HG03342 (cell line): ENCODE measurements at regions not wholly inside any gene's neighbourhood (a gene's known extent, or its start where the extent isn't known, plus 50 kb on each side); places are given as distances from the start of the nearest gene placed in this dataset.

Experiments used
- ATAC-seq: cut with Tn5 transposase; IDR thresholded peaks from one replicate; pipeline ENCODE4 v1.9.1; 2021; ENCODE audit warnings: mild to moderate bottlenecking, moderate library complexity; ENCODE audit not compliant: unreplicated experiment

- no peak for ATAC-seq
Observed at GRCh38 chr15:91710080-91710698, 143.3 kb upstream of the SLCO3A1 start.

GRCh38 chr15:91711384-91712033, 142.0 kb upstream of the SLCO3A1 start:
- no peak for ATAC-seq

GRCh38 chr15:91712286-91712685, 141.2 kb upstream of the SLCO3A1 start:
- ATAC-seq = no peak

- ATAC-seq = no peak
Observed at GRCh38 chr15:91716536-91716935, 137.0 kb upstream of the SLCO3A1 start.

- ATAC-seq = no peak
Observed at GRCh38 chr15:91717811-91718210, 135.7 kb upstream of the SLCO3A1 start.

GRCh38 chr15:91723959-91724358, 129.5 kb upstream of the SLCO3A1 start:
- ATAC-seq = no peak

GRCh38 chr15:91733661-91734060, 119.8 kb upstream of the SLCO3A1 start:
- no peak for ATAC-seq

GRCh38 chr15:91737151-91737818, 116.2 kb upstream of the SLCO3A1 start:
- ATAC-seq = no peak

GRCh38 chr15:91741986-91742385, 111.5 kb upstream of the SLCO3A1 start:
- ATAC-seq = no peak

GRCh38 chr15:91751611-91752010, 101.9 kb upstream of the SLCO3A1 start:
- ATAC-seq = no peak

GRCh38 chr15:91752081-91752785, 101.3 kb upstream of the SLCO3A1 start:
- ATAC-seq = no peak

GRCh38 chr15:91759560-91759959, 93.9 kb upstream of the SLCO3A1 start:
- ATAC-seq = no peak

- no peak for ATAC-seq
Observed at GRCh38 chr15:91765660-91766059, 87.8 kb upstream of the SLCO3A1 start.

GRCh38 chr15:91769476-91769875, 84.0 kb upstream of the SLCO3A1 start:
- no peak for ATAC-seq

GRCh38 chr15:91769894-91770293, 83.6 kb upstream of the SLCO3A1 start:
- ATAC-seq = no peak

GRCh38 chr15:91776104-91776503, 77.4 kb upstream of the SLCO3A1 start:
- ATAC-seq = no peak

GRCh38 chr15:91779960-91780359, 73.5 kb upstream of the SLCO3A1 start:
- ATAC-seq = no peak

GRCh38 chr15:91780387-91780786, 73.1 kb upstream of the SLCO3A1 start:
- no peak for ATAC-seq

- no peak for ATAC-seq
Observed at GRCh38 chr15:91782221-91782620, 71.3 kb upstream of the SLCO3A1 start.

GRCh38 chr15:91783008-91783407, 70.5 kb upstream of the SLCO3A1 start:
- ATAC-seq = no peak

GRCh38 chr15:91783451-91783850, 70.1 kb upstream of the SLCO3A1 start:
- ATAC-seq = no peak
